Femur (tissue), 1 donor: ENCODE measurements at regions not wholly inside any gene's neighbourhood (a gene's known extent, or its start where the extent isn't known, plus 50 kb on each side); places are given as distances from the start of the nearest gene placed in this dataset.
"Not testable (repeated sequence)": the region's sequence is repeated elsewhere in the genome, so short reads cannot be mapped to it uniquely, and the experiment has no call there.

ENCODE experiments used
- DNase-seq: peaks from one replicate; pipeline ENCODE4 v3.0.0-alpha.2; 2017

- no peak for DNase-seq
Observed at GRCh38 chr2:167334146-167334742, 446.0 kb downstream of the XIRP2 start.

GRCh38 chr2:167333245-167333644 lies 445.0 kb downstream of the XIRP2 start:
- DNase-seq, result no peak

GRCh38 chr2:167332358-167332757 lies 444.1 kb downstream of the XIRP2 start:
- DNase-seq, result no peak

GRCh38 chr2:167331636-167332232 lies 443.5 kb downstream of the XIRP2 start:
- DNase-seq, result no peak

- not testable (repeated sequence) for DNase-seq
Observed at GRCh38 chr2:167328808-167329207, 440.5 kb downstream of the XIRP2 start.

GRCh38 chr2:167322795-167323194 lies 434.5 kb downstream of the XIRP2 start:
- DNase-seq, result no peak

GRCh38 chr2:167318581-167318980 lies 430.3 kb downstream of the XIRP2 start:
- no peak for DNase-seq

GRCh38 chr2:167310442-167310841 lies 422.2 kb downstream of the XIRP2 start:
- DNase-seq, result no peak
